ENCODE measurements at regions not wholly inside any gene's neighbourhood (a gene's known extent, or its start where the extent isn't known, plus 50 kb on each side); places are given as distances from the start of the nearest gene placed in this dataset.
"Not testable (repeated sequence)": the region's sequence is repeated elsewhere in the genome, so short reads cannot be mapped to it uniquely, and the experiment has no call there.

- no peak for DNase-seq
Observed at GRCh38 chr6:120328521-120328920, 979.0 kb upstream of the MAN1A1 start.

DNA sequence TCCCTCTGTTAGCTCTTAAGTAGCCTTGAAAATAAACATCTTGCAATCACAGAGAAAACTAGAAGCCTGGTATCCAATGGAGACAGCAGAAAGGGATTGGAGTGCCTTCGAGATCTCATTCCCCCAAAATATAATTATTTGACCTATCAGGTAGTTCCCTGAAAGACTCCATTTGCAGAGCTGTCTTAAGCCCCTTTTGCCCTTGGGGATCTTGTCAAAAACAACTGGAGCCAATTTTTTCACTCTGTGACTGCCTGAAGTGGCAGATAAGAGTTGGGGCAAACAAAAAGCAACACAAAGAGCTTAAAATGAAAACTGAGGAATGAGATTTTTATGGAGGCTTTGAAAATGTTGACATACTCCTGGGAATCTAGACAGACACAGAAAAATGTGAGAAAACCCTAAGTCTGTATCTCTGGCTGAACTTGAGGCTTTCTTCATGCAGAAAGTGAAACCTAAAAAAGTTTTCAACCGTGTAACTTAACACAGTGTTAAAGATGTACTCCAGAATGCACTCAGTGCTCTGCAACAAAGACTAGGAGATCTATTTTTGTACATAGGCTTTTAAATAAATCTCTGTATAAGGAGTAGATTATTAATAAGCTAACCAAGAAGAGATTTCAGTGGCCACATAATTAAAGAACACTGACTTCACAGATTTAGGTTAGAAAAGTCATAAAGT is 971.1 kb upstream of the MAN1A1 start:
- no peak for DNase-seq

DNA sequence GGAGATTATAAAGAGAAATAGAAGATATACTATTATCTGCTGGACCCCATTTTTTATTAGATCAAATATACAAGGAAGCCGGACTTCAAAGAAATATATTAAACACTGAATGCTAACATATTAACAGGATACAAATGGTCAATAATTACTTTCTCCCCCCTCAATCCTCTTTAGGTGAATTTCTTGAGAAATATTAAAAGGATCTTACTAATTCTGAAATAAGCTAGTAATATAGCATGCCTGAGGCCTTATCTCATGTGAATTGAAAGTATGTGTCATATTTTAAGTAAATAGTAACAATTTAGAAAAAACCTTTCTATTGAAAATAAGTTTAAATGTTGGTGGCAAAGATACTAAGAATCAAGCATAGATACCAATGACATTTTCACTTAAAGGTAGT is 954.7 kb upstream of the MAN1A1 start:
- no peak for DNase-seq

DNA sequence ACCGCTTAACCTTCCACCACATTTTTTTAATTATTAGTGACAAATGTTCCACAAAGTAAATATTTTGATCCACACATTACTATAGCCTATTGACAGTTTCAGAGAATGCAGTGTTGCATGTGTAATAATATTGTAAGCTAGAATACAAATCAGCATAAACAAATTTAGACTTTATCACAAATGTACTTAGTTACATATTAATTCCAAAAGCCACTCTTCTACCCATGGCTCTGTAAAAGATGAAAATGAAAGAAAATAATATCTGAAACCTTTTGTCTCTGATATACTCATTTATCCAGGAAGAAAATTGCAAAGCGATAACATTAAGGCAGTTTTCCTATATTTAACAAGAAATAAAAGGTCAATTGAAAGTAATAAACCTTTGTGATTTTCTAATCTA is 954.0 kb upstream of the MAN1A1 start:
- no peak for DNase-seq

DNA sequence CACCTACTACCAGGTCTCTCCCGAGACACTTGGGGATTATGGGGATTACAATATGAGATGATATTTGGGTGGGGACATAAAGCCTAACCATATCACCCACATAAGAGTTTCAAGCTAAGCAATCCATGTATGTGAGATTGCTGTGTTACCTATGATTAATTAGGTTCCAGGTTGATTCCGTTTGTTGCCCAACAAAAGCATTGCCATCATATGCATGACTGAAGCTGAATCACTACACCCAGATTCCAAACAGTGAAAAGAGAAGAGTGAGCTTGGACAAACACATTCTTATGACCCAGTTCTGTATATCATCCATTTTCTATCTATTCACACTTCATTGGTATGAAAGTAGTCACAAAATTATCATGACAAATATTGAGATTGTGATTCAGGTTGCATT is 952.5 kb upstream of the MAN1A1 start:
- DNase-seq, result no peak

DNA sequence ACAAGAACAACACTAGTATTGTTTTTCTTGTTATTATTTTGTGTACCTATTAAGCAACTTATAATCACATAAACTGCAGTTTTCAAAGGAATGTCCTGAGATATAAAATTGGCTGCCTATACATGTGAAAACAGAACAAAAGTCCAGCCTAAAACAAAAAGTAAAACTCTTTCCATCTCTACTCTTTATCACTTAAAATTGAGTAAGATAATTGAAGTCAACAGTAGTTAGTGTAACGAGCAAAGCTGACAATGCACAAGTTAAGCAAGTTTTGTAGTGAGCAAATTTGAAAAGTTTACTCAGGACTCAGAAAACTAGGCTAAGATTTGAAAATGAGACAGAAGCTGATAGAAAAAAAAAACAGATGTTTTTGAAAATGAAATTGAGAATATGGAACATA is 941.4 kb upstream of the MAN1A1 start:
- DNase-seq, result no peak

DNA sequence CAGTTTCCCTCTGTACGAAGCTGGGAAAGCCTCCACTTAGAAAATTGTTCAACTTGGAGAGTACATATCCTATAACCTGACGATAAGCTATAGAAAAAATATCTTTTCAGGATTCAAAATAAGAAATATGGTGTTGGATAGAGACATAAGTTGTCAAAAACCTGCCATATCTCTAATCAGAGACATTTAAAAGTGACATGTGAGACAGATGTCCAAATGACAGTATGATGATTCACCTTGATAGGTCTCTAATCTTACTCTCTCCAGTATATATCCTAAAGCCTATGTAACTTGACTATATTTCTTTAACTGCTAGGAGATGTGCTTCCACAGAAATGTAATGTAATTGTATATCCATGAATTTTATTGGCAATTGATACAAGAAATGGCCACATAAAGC is 932.4 kb upstream of the MAN1A1 start:
- no peak for DNase-seq

GRCh38 chr6:120279466-120280167 is 930.1 kb upstream of the MAN1A1 start:
- no peak for DNase-seq

- no peak for DNase-seq
Observed at GRCh38 chr6:120278689-120279396, 929.3 kb upstream of the MAN1A1 start.

GRCh38 chr6:120274547-120274946 is 925.0 kb upstream of the MAN1A1 start:
- DNase-seq, result no peak

DNA sequence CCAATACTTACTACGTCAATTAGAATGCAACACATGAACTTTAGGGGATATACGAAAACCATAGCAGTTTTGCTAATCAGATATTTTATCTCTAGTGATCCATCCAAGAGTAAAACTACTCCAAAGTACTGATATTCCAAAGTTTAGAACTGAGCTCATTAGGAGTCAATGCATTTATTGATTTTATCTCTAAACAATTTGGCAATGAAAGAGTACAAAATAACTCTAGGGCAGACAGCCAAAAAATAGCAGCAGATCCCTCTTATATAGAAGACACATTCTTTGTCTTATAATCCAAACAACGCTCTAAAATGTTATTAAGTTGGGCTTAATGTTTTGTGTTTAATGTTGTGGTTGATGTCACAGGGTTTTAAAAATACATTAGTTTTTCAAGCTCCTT is 923.9 kb upstream of the MAN1A1 start:
- DNase-seq, result no peak

DNA sequence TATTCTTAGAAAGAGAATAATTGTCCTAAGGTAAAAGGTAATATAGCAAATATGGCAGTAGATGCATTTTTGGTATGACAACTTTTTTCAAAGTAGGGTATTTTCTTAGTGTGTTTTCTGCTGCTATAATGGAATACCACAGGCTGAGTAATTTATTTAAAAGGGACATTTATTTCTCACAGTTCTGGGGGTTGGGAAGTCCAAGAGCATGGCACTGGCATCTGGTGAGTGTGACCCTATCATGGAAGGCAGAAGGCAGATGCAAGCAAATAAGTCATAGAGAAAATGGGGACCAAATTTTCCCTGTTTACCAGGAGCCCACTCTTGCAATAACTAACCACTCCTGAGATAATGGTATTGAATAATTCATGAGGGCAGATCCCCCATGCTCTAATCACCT is 922.5 kb upstream of the MAN1A1 start:
- DNase-seq, result no peak

DNA sequence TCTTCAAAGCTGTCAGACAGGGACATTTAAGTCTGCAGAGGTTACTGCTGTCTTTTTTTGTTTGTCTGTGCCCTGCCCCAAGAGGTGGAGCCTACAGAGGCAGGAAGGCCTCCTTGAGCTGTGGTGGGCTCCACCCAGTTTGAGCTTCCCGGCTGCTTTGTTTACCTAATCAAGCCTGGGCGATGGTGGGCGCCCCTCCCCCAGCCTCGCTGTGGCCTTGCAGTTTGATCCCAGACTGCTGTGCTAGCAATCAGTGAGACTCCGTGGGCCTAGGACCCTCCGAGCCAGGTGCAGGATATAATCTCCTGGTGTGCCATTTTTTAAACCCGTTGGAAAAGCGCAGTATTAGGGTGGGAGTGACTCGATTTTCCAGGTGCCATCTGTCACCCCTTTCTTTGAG is 918.7 kb upstream of the MAN1A1 start:
- not testable (repeated sequence) for DNase-seq

- no peak for DNase-seq
Observed at GRCh38 chr6:120262354-120262753, 912.8 kb upstream of the MAN1A1 start.

GRCh38 chr6:120260636-120261035 is 911.1 kb upstream of the MAN1A1 start:
- no peak for DNase-seq

- DNase-seq, result no peak
Observed at GRCh38 chr6:120254651-120255050, 905.1 kb upstream of the MAN1A1 start.

DNA sequence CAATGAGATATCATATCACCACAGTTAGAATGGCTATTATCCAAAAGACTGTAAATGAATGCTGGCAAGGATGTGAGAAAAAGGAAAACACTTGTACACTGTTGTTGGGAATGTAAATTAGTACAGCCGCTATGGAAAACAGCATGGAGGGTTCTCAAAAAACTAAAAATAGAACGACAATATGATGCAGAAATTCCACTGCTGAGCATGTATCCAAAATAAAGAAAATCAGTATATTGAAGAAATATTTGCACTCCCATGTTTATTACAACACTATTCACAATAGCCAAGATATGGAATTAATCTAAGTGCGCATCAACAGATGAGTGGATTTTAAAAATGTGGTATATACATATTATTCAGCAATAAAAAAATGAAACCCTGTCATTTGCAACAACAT is 898.9 kb upstream of the MAN1A1 start:
- no peak for DNase-seq

DNA sequence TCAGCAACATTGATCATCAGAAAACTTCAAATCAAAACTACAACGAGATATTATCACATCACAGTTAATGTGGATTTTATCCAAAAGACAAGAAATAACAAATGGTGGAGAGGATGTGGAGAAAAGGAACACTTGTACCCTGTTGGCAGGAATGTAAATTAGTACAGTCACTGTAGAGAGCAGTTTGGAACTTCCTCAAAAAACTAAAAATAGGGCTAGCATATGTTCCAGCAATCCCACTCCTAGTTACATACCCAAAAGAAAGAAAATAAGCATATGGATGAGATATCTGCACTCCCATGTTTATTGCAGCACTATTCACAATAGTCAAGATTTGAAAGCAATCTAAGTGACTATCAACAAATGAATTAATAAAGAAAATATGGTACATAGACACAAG is 887.7 kb upstream of the MAN1A1 start:
- DNase-seq, result no peak

- DNase-seq, result no peak
Observed at GRCh38 chr6:120230008-120230407, 880.4 kb upstream of the MAN1A1 start.

GRCh38 chr6:120228297-120228696 is 878.7 kb upstream of the MAN1A1 start:
- DNase-seq, result no peak

DNA sequence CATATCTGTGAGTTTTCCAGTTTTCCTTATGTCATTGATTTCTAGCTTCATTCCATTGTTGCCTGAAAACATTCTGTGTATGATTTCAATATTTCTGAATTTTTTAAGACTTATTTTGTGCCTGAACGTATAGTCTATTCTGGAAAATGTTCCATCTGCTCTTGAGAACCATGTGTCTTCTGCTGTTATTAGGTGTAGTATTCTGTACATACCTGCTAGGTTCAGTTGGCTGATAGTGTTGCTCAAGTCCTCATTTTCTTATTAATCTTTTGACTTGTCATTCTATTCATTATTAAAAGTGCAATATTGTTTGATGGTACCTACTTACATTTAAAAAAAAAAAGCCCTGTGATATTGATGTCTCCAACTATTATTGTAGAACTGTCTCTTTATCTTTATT is 869.8 kb upstream of the MAN1A1 start:
- DNase-seq, result no peak

DNA sequence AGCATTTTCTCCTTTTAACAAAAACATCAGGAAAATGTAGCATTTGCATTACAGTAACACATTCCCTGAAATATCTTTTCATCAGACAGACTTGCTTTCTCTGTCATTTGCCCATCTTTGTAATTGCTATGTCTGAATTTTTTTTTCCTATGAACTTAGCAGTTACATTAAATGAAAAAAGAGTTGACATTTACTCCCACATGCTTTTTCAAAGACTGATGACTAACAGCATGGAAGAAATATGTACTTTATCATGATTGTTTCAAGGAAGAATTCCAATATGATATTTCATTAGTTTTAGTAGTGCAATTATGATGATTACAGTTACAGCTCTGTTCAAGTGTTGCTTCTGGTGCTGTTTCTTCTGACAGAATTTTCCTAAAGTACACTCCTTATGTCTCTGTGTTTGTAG is 864.5 kb upstream of the MAN1A1 start:
- no peak for DNase-seq

- no peak for DNase-seq
Observed at GRCh38 chr6:120211955-120212792, 862.6 kb upstream of the MAN1A1 start.
